Occipital lobe (tissue), 1 donor: ENCODE measurements at regions not wholly inside any gene's neighbourhood (a gene's known extent, or its start where the extent isn't known, plus 50 kb on each side); places are given as distances from the start of the nearest gene placed in this dataset. TPM values are rescaled to one million over a fixed set of nuclear protein-coding genes. Genes with fewer than 3 reads are reported as not detected.

Experiments used
- small RNA-seq: library from RNA; depleted of rRNA; stranded (forward); fragments of <200 nt; gene quantifications from one replicate; pipeline ENCODE3, GENCODE V24; 2014

Small RNA genes lying in the stretch of these regions (small RNA-seq; reads per million reads assigned to genes)
- gene AC074348.1, result not detected
- gene RNU2-29P, result 0.81 reads per million, percentile 68 among the genes with 10 or more reads in this experiment
